K562 (cell line): ENCODE measurements at regions not wholly inside any gene's neighbourhood (a gene's known extent, or its start where the extent isn't known, plus 50 kb on each side); places are given as distances from the start of the nearest gene placed in this dataset.

Experiments used
- ATAC-seq: fragments of 200-7000 bp; cut with Tn5 transposase; 3 replicates; pipeline ENCODE4 v1.9.1; 2020; ENCODE audit warnings: moderate library complexity
- BruUV-seq: library from RNA; stranded (reverse); fragments of 400-500 nt; replicated peaks from 2 replicates; lab custom pipeline; 2021; lab: Mats Ljungman, UMichigan
- CTCF ChIA-PET: fragments of 300-600 bp; formaldehyde crosslinking; extraction: SDS; loops from one replicate; lab custom pipeline; 2021; ENCODE audit warnings: low intra/inter-chr PET ratio; lab: Yijun Ruan, JAX
- POLR2A ChIA-PET: fragments of 300-600, 350-650 bp; sonication (Branson Sonifier 250); formaldehyde crosslinking; extraction: SDS; loops from one replicate; lab custom pipeline; 2021; ENCODE audit warnings: antibody characterized with exemption, inconsistent platforms; lab: Yijun Ruan, JAX
- DNase-seq, 4 experiments: peaks; one replicate each; pipeline versions ENCODE4 v3.0.0 to v3.0.0-alpha.2; 2011 to 2018; ENCODE audit warnings: low spot score in 3 of 4, mixed read lengths in 3 of 4; ENCODE audit errors: extremely low read depth in 1 of 4
- FAIRE-seq: peaks from 2 replicates; lab custom pipeline; 2011; peaks lifted over from hg19 to GRCh38; lab: Jason Lieb, UNC
- H2AFZ ChIP-seq: 2 replicates; pipeline ENCODE4 v1.6.0; 2011; ENCODE audit warnings: low read depth, low read length, control low read depth, inconsistent platforms
- H3K27ac ChIP-seq: fragments of 200-600 bp; 3 replicates; pipeline ENCODE4 v1.8.0; 2011; ENCODE audit warnings: low read depth, mild to moderate bottlenecking, control low read depth, inconsistent platforms, low read length, moderate library complexity, mixed read lengths; ENCODE audit errors: extremely low read depth
- H3K27me3 ChIP-seq, 2 experiments: fragments of 300-600 bp in 1 of 2; 2 replicates in 1 of 2; 3 replicates in 1 of 2; pipeline versions ENCODE4 v1.6.0 to v1.8.0; 2011; ENCODE audit warnings: inconsistent platforms in 2 of 2, low read length in 2 of 2, mild to moderate bottlenecking in 1 of 2, mixed read lengths in 1 of 2, moderate library complexity in 1 of 2; ENCODE audit not compliant: control insufficient read depth in 2 of 2, insufficient read depth in 2 of 2
- H3K36me3 ChIP-seq: fragments of 300-600 bp; 3 replicates; pipeline ENCODE4 v1.8.0; 2011; ENCODE audit warnings: mild to moderate bottlenecking, low read length, inconsistent platforms; ENCODE audit not compliant: control insufficient read depth, insufficient read depth
- H3K4me1 ChIP-seq, 2 experiments: fragments of 200-600 bp in 1 of 2; replicated peaks in 1 of 2; 2 replicates in 1 of 2; 3 replicates in 1 of 2; pipeline versions ENCODE4 v1.5.1 to v1.8.0; 2011; ENCODE audit warnings: inconsistent platforms in 2 of 2, low read length in 2 of 2, mild to moderate bottlenecking in 1 of 2, mixed read lengths in 1 of 2, moderate library complexity in 1 of 2; ENCODE audit not compliant: control insufficient read depth in 2 of 2, insufficient read depth in 2 of 2
- H3K4me2 ChIP-seq: 2 replicates; pipeline ENCODE4 v1.6.1; 2011; ENCODE audit warnings: low read length, control low read depth, inconsistent platforms, mixed read lengths; ENCODE audit not compliant: insufficient read depth
- H3K4me3 ChIP-seq: fragments of 200-600 bp; sonication (generic), shearing (Covaris generic); 2 replicates; pipeline ENCODE4 v1.5.1; 2016; ENCODE audit warnings: control low read depth, inconsistent platforms
- H3K79me2 ChIP-seq: fragments of 200-600 bp; 3 replicates; pipeline ENCODE4 v1.8.0; 2011; ENCODE audit warnings: low read length, inconsistent platforms; ENCODE audit not compliant: control insufficient read depth, insufficient read depth
- H3K9ac ChIP-seq, 2 experiments: 2 replicates each; pipeline versions ENCODE4 v1.6.0 to v1.6.1; 2011; ENCODE audit warnings: low read depth in 2 of 2, low read length in 2 of 2, control low read depth in 1 of 2, inconsistent platforms in 1 of 2, mild to moderate bottlenecking in 1 of 2, mixed read lengths in 1 of 2; ENCODE audit not compliant: insufficient read depth in 1 of 2
- H3K9me1 ChIP-seq: one replicate; pipeline ENCODE4 v1.6.0; 2011; ENCODE audit warnings: inconsistent platforms, mild to moderate bottlenecking, low read length, moderate library complexity; ENCODE audit not compliant: control insufficient read depth, insufficient read depth
- H3K9me3 ChIP-seq: replicated peaks from 2 replicates; pipeline ENCODE4 v1.5.1; 2011; ENCODE audit warnings: low read depth, low read length, inconsistent platforms; ENCODE audit not compliant: control insufficient read depth, insufficient read depth
- H4K20me1 ChIP-seq: replicated peaks from 2 replicates; pipeline ENCODE4 v1.6.1; 2011; ENCODE audit warnings: low read length, inconsistent platforms, mixed read lengths; ENCODE audit not compliant: control insufficient read depth, insufficient read depth
- GABPA ChIP-seq: fragments of 200-800 bp; sonication (Bioruptor generic); conservative IDR thresholded peaks from 2 replicates; pipeline ENCODE4 v1.6.1; 2016; ENCODE audit warnings: low read depth, missing genetic modification characterization, missing compliant biosample characterization
- HSF4 ChIP-seq: fragments of 250-450 bp; sonication (Bioruptor Pico); IDR thresholded peaks from 2 replicates; pipeline ENCODE4 v2.1.2; 2022; ENCODE audit warnings: mild to moderate bottlenecking, moderate library complexity, borderline replicate concordance
- ZBTB9 ChIP-seq: fragments of 450-650 bp; formaldehyde crosslinking; IDR thresholded peaks from 2 replicates; pipeline ENCODE4 v1.4.0; 2020; ENCODE audit warnings: mild to moderate bottlenecking, moderate library complexity
- ZNF197 ChIP-seq: fragments of 200-800 bp; sonication (Bioruptor generic); IDR thresholded peaks from 2 replicates; pipeline ENCODE4 v1.6.1; 2016; ENCODE audit warnings: low read depth, missing genetic modification characterization, missing compliant biosample characterization
- WGBS: fragments of 100-300 bp; shearing (Covaris generic); methylation state at CpG from one replicate; pipeline ENCODE4 v1.1.6; 2016; ENCODE audit warnings: low coverage, mixed read lengths; ENCODE audit not compliant: insufficient coverage; ENCODE audit errors: missing lambda C conversion rate; 5-methylcytosine and 5-hydroxymethylcytosine counted together
- in situ Hi-C: fragments of 300-500 bp; cut with MboI; formaldehyde crosslinking; loops from 4 replicates; pipeline ENCODE4 v1.15.0; 2018; ENCODE audit warnings: inconsistent platforms, mixed read lengths
- intact Hi-C: fragments of 100-400 bp; cut with micrococcal nuclease; formaldehyde crosslinking; loops from 2 replicates; pipeline ENCODE4 v1.14.2; 2022

- in situ Hi-C loops (no loop called here), intact Hi-C loops (no loop called here)
- H3K9me1 ChIP-seq = no peaks in the 10 kb centered on the region
- no peak overlapping the region for H3K4me3 ChIP-seq
- ChIA-PET POLR2A (interaction anchor here (0.9 kb wide), 1 partner anchor 12 kb away, joined by 3 read pairs; no protein-coding TSS in a partner anchor), CTCF (no interaction called here)
- H3K79me2 ChIP-seq = no peaks in the 10 kb centered on the region
- no peak overlapping the region for H2AFZ ChIP-seq
- H3K9me3 ChIP-seq = no peaks in the 10 kb centered on the region
- H3K4me1 ChIP-seq = no peaks in the 10 kb centered on the region
- FAIRE-seq = no peak
- no TSS peak for BruUV-seq
- no peaks in the 10 kb centered on the region for H3K36me3 ChIP-seq
- H3K4me2 ChIP-seq = no peak overlapping the region
- no peaks in the 10 kb centered on the region for H3K27me3 ChIP-seq
- TF ChIP-seq GABPA (tag) = 0 out of 2 replicates have a peak, but pooled peaks have one; percentile 13
- no peak for TF ChIP-seq ZNF197 (CRISPR knock-in tag)
- no peak overlapping the region for H3K27ac ChIP-seq
- no peak for ATAC-seq
- 5% methylated on average over 4 of the region's 4 CpGs for WGBS
- DNase-seq = no peak
- H4K20me1 ChIP-seq = no peaks in the 10 kb centered on the region
- no peak overlapping the region for H3K9ac ChIP-seq
Observed at GRCh38 chr1:121443001-121443540, 258.3 kb downstream of the SRGAP2C start.

- Histone ChIP-seq H3K27me3 (no peaks in the 10 kb centered on the region), H2AFZ (no peak overlapping the region), H3K9ac (no peak overlapping the region), H3K9me3 (no peaks in the 10 kb centered on the region), H3K4me2 (no peak overlapping the region), H4K20me1 (no peaks in the 10 kb centered on the region), H3K4me1 (no peaks in the 10 kb centered on the region), H3K4me3 (no peak overlapping the region), H3K27ac (no peak overlapping the region), H3K79me2 (no peaks in the 10 kb centered on the region), H3K9me1 (no peaks in the 10 kb centered on the region), H3K36me3 (no peaks in the 10 kb centered on the region)
- TF ChIP-seq HSF4 (CRISPR knock-in tag) = no peak
- no peak for TF ChIP-seq ZBTB9
- no peak for FAIRE-seq
- in situ Hi-C loops = no loop called here
- POLR2A ChIA-PET = no interaction called here
- no TSS peak for BruUV-seq
- CTCF ChIA-PET = no interaction called here
- no peak for DNase-seq
- intact Hi-C loops = no loop called here
- ATAC-seq = no peak
Observed at GRCh38 chr1:121444096-121444495, 259.3 kb downstream of the SRGAP2C start.
